Thyroid gland (tissue), 4 donors: ENCODE measurements at regions not wholly inside any gene's neighbourhood (a gene's known extent, or its start where the extent isn't known, plus 50 kb on each side); places are given as distances from the start of the nearest gene placed in this dataset.

Source experiments
- DNase-seq, 2 donors: peaks; one replicate each; pipeline ENCODE4 v3.0.0-alpha.2; 2019
- H3K27ac ChIP-seq, 3 donors: fragments of 200-600 bp; sonication (generic); 1 replicate in 2 of 3; 2 replicates in 1 of 3; pipeline ENCODE4 v1.5.1; 2016 to 2019; ENCODE audit warnings: mild to moderate bottlenecking in 1 of 3, moderate library complexity in 1 of 3
- H3K27me3 ChIP-seq: fragments of 200-600 bp; sonication (generic); one replicate; pipeline ENCODE4 v1.5.1; 2019
- H3K36me3 ChIP-seq, 2 donors: fragments of 200-600 bp; sonication (generic); one replicate each; pipeline ENCODE4 v1.5.1; 2016 to 2019
- H3K4me1 ChIP-seq, 2 donors: fragments of 200-600 bp; sonication (generic); one replicate each; pipeline ENCODE4 v1.5.1; 2017 to 2019
- H3K4me3 ChIP-seq, 3 donors: fragments of 200-600 bp; sonication (generic); replicated peaks in 1 of 3; 1 replicate in 2 of 3; 2 replicates in 1 of 3; pipeline ENCODE4 v1.5.1; 2016; ENCODE audit warnings: mild to moderate bottlenecking in 1 of 3
- H3K9me3 ChIP-seq: fragments of 200-600 bp; sonication (generic); one replicate; pipeline ENCODE4 v1.5.1; 2017
- CTCF ChIP-seq, 6 experiments: fragments of 200-600 bp in 3 of 6; fragments of 450-650 bp in 3 of 6; sonication (generic) in 3 of 6; IDR thresholded peaks; one replicate each; pipeline ENCODE4 v1.5.1; 2016 to 2019; ENCODE audit warnings: antibody characterized with exemption in 6 of 6, mild to moderate bottlenecking in 2 of 6, inconsistent platforms in 1 of 6, moderate library complexity in 1 of 6
- POLR2A ChIP-seq, 2 donors: fragments of 450-650 bp; IDR thresholded peaks; one replicate each; pipeline ENCODE4 v1.6.1; 2017; ENCODE audit warnings: antibody characterized with exemption in 2 of 2, mild to moderate bottlenecking in 2 of 2, moderate library complexity in 1 of 2
- WGBS, 2 donors: methylation state at CpG; one replicate each; pipeline ENCODE4 v1.1.5; 2017; 5-methylcytosine and 5-hydroxymethylcytosine counted together
- intact Hi-C: fragments of 100-400 bp; cut with DNase I; formaldehyde crosslinking; loops from one replicate; pipeline ENCODE4 v1.15.1; 2023

- TF ChIP-seq POLR2A (IDR thresholded peaks at IDR 0.05): no peak
- no peak for TF ChIP-seq CTCF (IDR thresholded peaks at IDR 0.05)
- WGBS, 2 donors: 50 to 78% methylated on average over 2 of the region's 2 CpGs
- intact Hi-C loops: no loop called here
These were observed 1041.3 kb upstream of the ADGRL4 start for GRCh38 chr1:80047791-80048190.

GRCh38 chr1:80044662-80045061, 1038.1 kb upstream of the ADGRL4 start:
- Histone ChIP-seq H3K36me3 (no peaks in the 10 kb centered on the region), H3K9me3 (no peaks in the 10 kb centered on the region), H3K27me3 (no peaks in the 10 kb centered on the region), H3K4me1 (no peaks in the 10 kb centered on the region), H3K4me3 (no peak overlapping the region), H3K27ac (no peak overlapping the region)
- intact Hi-C loops: no loop called here
- DNase-seq: no peak
- no peak for TF ChIP-seq POLR2A (IDR thresholded peaks at IDR 0.05)
- TF ChIP-seq CTCF (IDR thresholded peaks at IDR 0.05): no peak

More at GRCh38 chr1:80047791-80048190, 1041.3 kb upstream of the ADGRL4 start:
- Histone ChIP-seq H3K9me3 (no peaks in the 10 kb centered on the region), H3K4me3 (no peak overlapping the region), H3K27me3 (no peaks in the 10 kb centered on the region), H3K4me1 (no peaks in the 10 kb centered on the region), H3K27ac (no peak overlapping the region), H3K36me3 (no peaks in the 10 kb centered on the region)
- no peak for DNase-seq

GRCh38 chr1:80036690-80037432, 1030.3 kb upstream of the ADGRL4 start:
- DNase-seq: no peak
- Histone ChIP-seq H3K27me3 (no peaks in the 10 kb centered on the region), H3K27ac (no peak overlapping the region), H3K9me3 (no peaks in the 10 kb centered on the region), H3K36me3 (no peaks in the 10 kb centered on the region), H3K4me3 (no peak overlapping the region), H3K4me1 (no peaks in the 10 kb centered on the region)
- TF ChIP-seq CTCF (IDR thresholded peaks at IDR 0.05): no peak
- 78 to 84% methylated on average over 3 of the region's 3 CpGs for WGBS, 2 donors
- intact Hi-C loops: no loop called here

- Histone ChIP-seq H3K27ac (no peak overlapping the region), H3K4me3 (no peak overlapping the region), H3K4me1 (no peaks in the 10 kb centered on the region), H3K36me3 (no peaks in the 10 kb centered on the region), H3K27me3 (no peaks in the 10 kb centered on the region), H3K9me3 (no peaks in the 10 kb centered on the region)
- intact Hi-C loops: no loop called here
- DNase-seq: no peak
- TF ChIP-seq CTCF (IDR thresholded peaks at IDR 0.05) (no peak), POLR2A (IDR thresholded peaks at IDR 0.05) (no peak)
- WGBS, 2 donors: 69 to 95% methylated on average over 1 of the region's 1 CpG
These were observed 1016.8 kb upstream of the ADGRL4 start for GRCh38 chr1:80023358-80023757.

GRCh38 chr1:80021891-80022290, 1015.4 kb upstream of the ADGRL4 start:
- Histone ChIP-seq H3K9me3 (no peaks in the 10 kb centered on the region), H3K27ac (no peak overlapping the region), H3K4me1 (no peaks in the 10 kb centered on the region), H3K36me3 (no peaks in the 10 kb centered on the region), H3K27me3 (no peaks in the 10 kb centered on the region), H3K4me3 (no peak overlapping the region)
- intact Hi-C loops: no loop called here
- no peak for DNase-seq
- TF ChIP-seq POLR2A (IDR thresholded peaks at IDR 0.05): no peak
- TF ChIP-seq CTCF (IDR thresholded peaks at IDR 0.05): no peak
